Activated naive CD4-positive, alpha-beta T cell treated with anti-CD3 and anti-CD28 coated beads for 36 hours (primary cell): ENCODE measurements at regions not wholly inside any gene's neighbourhood (a gene's known extent, or its start where the extent isn't known, plus 50 kb on each side); places are given as distances from the start of the nearest gene placed in this dataset.
"Not testable (repeated sequence)": the region's sequence is repeated elsewhere in the genome, so short reads cannot be mapped to it uniquely, and the experiment has no call there.

Experiments used
- CTCF ChIA-PET: fragments of 350-600 bp; sonication (Branson Sonifier 250); formaldehyde crosslinking; loops from one replicate; lab custom pipeline; 2021; ENCODE audit warnings: antibody characterized with exemption; lab: Charles Lee
- DNase-seq: peaks from one replicate; pipeline ENCODE4 v3.0.0-alpha.2; 2020
- H3K27ac Mint-ChIP-seq: one replicate; pipeline ENCODE4 v1.8.0; 2021; ENCODE audit warnings: mild to moderate bottlenecking, mixed read lengths
- H3K27me3 Mint-ChIP-seq: one replicate; pipeline ENCODE4 v1.8.0; 2021; ENCODE audit warnings: low read depth, mixed read lengths
- H3K36me3 Mint-ChIP-seq: one replicate; pipeline ENCODE4 v1.8.0; 2021; ENCODE audit warnings: low read depth, mixed read lengths
- H3K4me1 Mint-ChIP-seq: one replicate; pipeline ENCODE4 v1.8.0; 2021; ENCODE audit warnings: low read depth, mixed read lengths
- H3K4me3 Mint-ChIP-seq: one replicate; pipeline ENCODE4 v1.8.0; 2021; ENCODE audit warnings: mild to moderate bottlenecking, moderate library complexity, mixed read lengths
- H3K9me3 Mint-ChIP-seq: one replicate; pipeline ENCODE4 v1.8.0; 2021; ENCODE audit warnings: mixed read lengths
- intact Hi-C: fragments of 100-400 bp; cut with micrococcal nuclease; formaldehyde crosslinking; loops from one replicate; pipeline ENCODE4 v1.15.1; 2023

- CTCF ChIA-PET = no interaction called here
- Mint-ChIP-seq H3K4me1 (no peaks in the 10 kb centered on the region), H3K27ac (no peak overlapping the region), H3K27me3 (no peaks in the 10 kb centered on the region), H3K4me3 (no peak overlapping the region), H3K9me3 (peaks cover 1% of the 10 kb centered on the region), H3K36me3 (no peaks in the 10 kb centered on the region)
- intact Hi-C loops = no loop called here
- DNase-seq = no peak
Measured at GRCh38 chr13:54004026-54004699, 975.5 kb downstream of the OLFM4 start.

GRCh38 chr13:54016542-54016941 lies 987.9 kb downstream of the OLFM4 start:
- Mint-ChIP-seq H3K4me1 (no peaks in the 10 kb centered on the region), H3K27ac (no peak overlapping the region), H3K9me3 (peaks cover 11% of the 10 kb centered on the region), H3K4me3 (no peak overlapping the region), H3K36me3 (no peaks in the 10 kb centered on the region), H3K27me3 (no peaks in the 10 kb centered on the region)
- intact Hi-C loops = no loop called here
- DNase-seq = no peak
- CTCF ChIA-PET = no interaction called here

DNA sequence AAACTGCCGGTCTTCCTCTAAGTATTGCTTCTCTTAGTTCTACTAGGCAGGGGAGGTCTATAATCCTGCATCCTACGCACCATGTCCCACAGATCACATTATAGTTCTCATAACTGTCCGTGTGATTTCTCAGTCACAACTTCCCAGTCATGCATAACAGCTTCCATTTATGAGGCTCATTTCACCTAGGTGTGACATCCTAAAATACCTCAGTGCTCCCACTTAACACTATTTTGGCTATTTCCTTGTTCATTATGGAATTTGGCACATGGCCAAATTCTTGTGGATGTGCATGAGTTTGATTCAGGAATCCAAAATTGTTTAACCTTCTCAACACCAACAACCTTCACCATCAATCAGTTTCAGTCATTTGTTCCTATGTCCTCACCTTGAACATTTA lies 989.9 kb downstream of the OLFM4 start:
- Mint-ChIP-seq H3K27ac (no peak overlapping the region), H3K4me1 (no peaks in the 10 kb centered on the region), H3K9me3 (peaks cover 15% of the 10 kb centered on the region), H3K27me3 (no peaks in the 10 kb centered on the region), H3K4me3 (no peak overlapping the region), H3K36me3 (no peaks in the 10 kb centered on the region)
- CTCF ChIA-PET = no interaction called here
- intact Hi-C loops = no loop called here
- no peak for DNase-seq

GRCh38 chr13:54029226-54029625 lies 1000.6 kb downstream of the OLFM4 start:
- Mint-ChIP-seq H3K4me3 (no peak overlapping the region), H3K27ac (no peak overlapping the region)

GRCh38 chr13:54029720-54030119 lies 1001.1 kb downstream of the OLFM4 start:
- CTCF ChIA-PET = no interaction called here
- Mint-ChIP-seq H3K4me1 (no peaks in the 10 kb centered on the region), H3K36me3 (no peaks in the 10 kb centered on the region), H3K27ac (no peak overlapping the region), H3K27me3 (no peaks in the 10 kb centered on the region), H3K9me3 (peaks cover 16% of the 10 kb centered on the region), H3K4me3 (no peak overlapping the region)
- intact Hi-C loops = loop anchor here (10.0 kb wide), 1 partner anchor 1955 kb away; no protein-coding TSS in a partner anchor
- no peak for DNase-seq

More at GRCh38 chr13:54029226-54029625, 1000.6 kb downstream of the OLFM4 start:
- H3K27me3 Mint-ChIP-seq = no peaks in the 10 kb centered on the region
- H3K9me3 Mint-ChIP-seq = peaks cover 18% of the 10 kb centered on the region
- DNase-seq = no peak
- H3K4me1 Mint-ChIP-seq = no peaks in the 10 kb centered on the region
- intact Hi-C loops = no loop called here
- CTCF ChIA-PET = no interaction called here
- H3K36me3 Mint-ChIP-seq = no peaks in the 10 kb centered on the region

DNA sequence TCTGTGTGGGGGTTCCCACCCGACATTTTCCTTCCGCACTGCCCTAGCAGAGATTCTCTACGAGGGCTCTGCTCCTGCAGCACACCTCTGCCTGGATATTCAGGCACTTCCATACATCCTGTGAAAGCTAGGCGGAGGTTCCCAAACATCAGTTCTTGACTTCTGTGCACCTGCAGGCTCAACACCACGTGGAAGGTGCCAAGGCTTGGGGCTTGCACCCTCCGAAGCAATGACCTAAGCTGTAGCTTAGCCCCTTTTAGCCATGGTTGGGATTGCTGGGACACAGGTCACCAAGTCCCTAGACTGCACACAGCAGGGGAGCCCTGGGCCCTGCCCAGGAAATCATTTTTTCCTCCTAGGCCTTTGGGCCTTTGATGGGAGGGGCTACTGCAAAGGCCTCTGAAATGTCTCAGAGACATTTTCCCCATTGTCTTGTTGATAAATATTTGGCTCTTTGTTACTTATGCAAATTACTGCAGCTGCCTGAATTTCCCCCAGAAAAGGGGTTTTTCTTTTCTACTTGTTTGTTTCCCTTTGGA lies 1004.8 kb downstream of the OLFM4 start:
- no peak overlapping the region for H3K27ac Mint-ChIP-seq
- intact Hi-C loops = loop anchor here (10.0 kb wide), 1 partner anchor 1959 kb away; no protein-coding TSS in a partner anchor
- no peak overlapping the region for H3K4me3 Mint-ChIP-seq
- no peaks in the 10 kb centered on the region for H3K36me3 Mint-ChIP-seq
- no peak for DNase-seq
- H3K9me3 Mint-ChIP-seq = peaks cover 12% of the 10 kb centered on the region
- no peaks in the 10 kb centered on the region for H3K4me1 Mint-ChIP-seq
- CTCF ChIA-PET = no interaction called here
- no peaks in the 10 kb centered on the region for H3K27me3 Mint-ChIP-seq

GRCh38 chr13:54034047-54034446 lies 1005.4 kb downstream of the OLFM4 start:
- no peaks in the 10 kb centered on the region for H3K4me1 Mint-ChIP-seq
- CTCF ChIA-PET = no interaction called here
- H3K27ac Mint-ChIP-seq = no peak overlapping the region
- no peaks in the 10 kb centered on the region for H3K27me3 Mint-ChIP-seq
- no peak for DNase-seq
- no peak overlapping the region for H3K4me3 Mint-ChIP-seq
- intact Hi-C loops = loop anchor here (10.0 kb wide), 1 partner anchor 1959 kb away; no protein-coding TSS in a partner anchor
- peaks cover 12% of the 10 kb centered on the region for H3K9me3 Mint-ChIP-seq
- H3K36me3 Mint-ChIP-seq = no peaks in the 10 kb centered on the region

DNA sequence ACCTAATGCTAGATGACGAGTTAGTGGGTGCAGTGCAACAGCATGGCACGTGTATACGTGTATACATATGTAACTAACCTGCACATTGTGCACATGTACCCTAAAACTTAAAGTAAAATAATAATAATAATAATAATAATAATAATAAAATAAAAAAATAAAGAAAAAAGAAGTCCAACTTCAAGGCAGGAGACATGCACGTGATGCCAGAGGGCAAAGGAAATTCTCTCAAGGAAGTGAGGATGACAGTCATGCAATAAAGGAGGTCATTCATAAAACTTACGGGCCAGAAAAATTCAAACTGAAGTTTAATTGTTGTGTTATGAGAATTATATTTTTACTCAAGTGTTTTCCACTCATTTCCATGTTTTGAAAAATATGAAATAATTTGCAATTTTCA lies 1028.8 kb downstream of the OLFM4 start:
- CTCF ChIA-PET, DNase-seq, H3K36me3 Mint-ChIP-seq, H3K27me3 Mint-ChIP-seq, H3K9me3 Mint-ChIP-seq, intact Hi-C loops, H3K27ac Mint-ChIP-seq, H3K4me3 Mint-ChIP-seq, H3K4me1 Mint-ChIP-seq: not testable (repeated sequence)

DNA sequence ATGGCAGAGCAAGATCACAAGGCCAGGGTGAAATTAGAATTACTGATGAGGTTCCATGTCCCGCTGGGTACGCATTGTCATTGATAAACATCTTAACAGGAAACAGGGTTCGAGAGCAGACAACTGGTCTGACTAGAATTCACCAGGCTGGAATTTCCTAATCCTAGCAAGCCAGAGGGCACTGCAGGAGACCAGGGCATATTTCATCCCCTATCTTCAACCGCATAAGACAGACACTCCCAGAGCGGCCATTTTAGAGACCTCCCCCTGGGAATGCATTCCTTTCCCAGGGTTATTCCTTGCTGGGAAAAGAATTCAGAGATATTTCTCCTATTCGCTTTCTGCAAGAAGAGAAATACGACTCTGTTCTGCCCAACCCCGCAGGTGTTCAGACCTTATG lies 1041.3 kb downstream of the OLFM4 start:
- H3K27ac Mint-ChIP-seq, DNase-seq, H3K4me1 Mint-ChIP-seq, CTCF ChIA-PET, H3K27me3 Mint-ChIP-seq, H3K4me3 Mint-ChIP-seq, H3K36me3 Mint-ChIP-seq, intact Hi-C loops: not testable (repeated sequence)
- H3K9me3 Mint-ChIP-seq = peaks cover 21% of the 10 kb centered on the region

GRCh38 chr13:54077569-54077968 lies 1049.0 kb downstream of the OLFM4 start:
- no peak overlapping the region for H3K27ac Mint-ChIP-seq
- DNase-seq = no peak
- H3K9me3 Mint-ChIP-seq = peaks cover 3% of the 10 kb centered on the region
- no peaks in the 10 kb centered on the region for H3K4me1 Mint-ChIP-seq
- CTCF ChIA-PET = no interaction called here
- H3K4me3 Mint-ChIP-seq = no peak overlapping the region
- no peaks in the 10 kb centered on the region for H3K27me3 Mint-ChIP-seq
- no peaks in the 10 kb centered on the region for H3K36me3 Mint-ChIP-seq
- intact Hi-C loops = no loop called here

DNA sequence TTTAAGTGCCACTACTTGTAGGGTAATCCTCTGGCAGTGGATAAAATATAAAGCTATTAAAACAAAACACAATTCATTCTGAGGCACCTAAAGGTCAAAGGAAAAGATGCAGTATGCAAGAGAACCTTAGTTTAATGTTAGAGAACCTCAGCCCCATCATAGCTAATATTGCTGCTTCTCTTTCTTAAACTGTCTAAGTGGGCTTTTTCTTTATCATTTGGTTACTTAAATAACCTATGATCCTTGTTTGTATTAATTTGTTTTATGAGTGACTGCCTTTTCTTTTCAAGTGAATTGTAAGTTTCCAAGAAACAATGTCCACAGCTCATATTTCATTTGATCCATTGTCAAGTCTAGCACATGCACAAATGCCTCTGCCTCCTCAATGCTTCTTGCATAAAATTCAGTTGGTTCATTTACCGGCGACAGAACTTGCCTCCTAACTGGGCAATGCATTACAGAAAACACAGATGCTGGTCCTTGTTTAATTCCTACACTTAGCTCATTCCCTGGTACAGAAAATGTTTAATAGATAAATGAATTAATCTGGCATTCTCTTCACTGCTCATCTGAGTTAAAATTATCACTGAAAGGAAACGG lies 1049.8 kb downstream of the OLFM4 start:
- CTCF ChIA-PET = no interaction called here
- Mint-ChIP-seq H3K4me3 (no peak overlapping the region), H3K4me1 (no peaks in the 10 kb centered on the region), H3K27ac (no peak overlapping the region), H3K9me3 (peaks cover 3% of the 10 kb centered on the region), H3K27me3 (no peaks in the 10 kb centered on the region), H3K36me3 (no peaks in the 10 kb centered on the region)
- intact Hi-C loops = no loop called here
- no peak for DNase-seq

DNA sequence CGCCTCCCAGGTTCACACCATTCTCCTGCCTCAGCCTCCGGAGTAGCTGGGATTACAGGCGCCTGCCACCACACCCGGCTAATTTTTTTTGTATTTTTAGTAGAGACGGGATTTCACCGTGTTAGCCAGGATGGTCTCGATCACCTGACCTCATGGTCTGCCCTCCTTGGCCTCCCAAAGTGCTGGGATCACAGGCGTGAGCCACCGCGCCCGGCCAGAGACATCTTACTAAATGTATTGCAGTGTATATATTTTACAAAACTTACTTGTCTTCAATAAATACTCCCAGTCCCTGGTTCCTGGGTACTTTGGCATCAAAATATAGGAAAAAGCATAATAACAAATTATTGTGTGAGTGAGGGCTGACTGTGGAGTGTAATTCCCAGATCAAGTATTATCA lies 1053.7 kb downstream of the OLFM4 start:
- H3K9me3 Mint-ChIP-seq, intact Hi-C loops, H3K4me1 Mint-ChIP-seq, H3K4me3 Mint-ChIP-seq, CTCF ChIA-PET, H3K36me3 Mint-ChIP-seq, H3K27ac Mint-ChIP-seq, H3K27me3 Mint-ChIP-seq, DNase-seq: not testable (repeated sequence)

- CTCF ChIA-PET = no interaction called here
- Mint-ChIP-seq H3K4me1 (no peaks in the 10 kb centered on the region), H3K36me3 (no peaks in the 10 kb centered on the region), H3K27ac (no peak overlapping the region), H3K9me3 (peaks cover 12% of the 10 kb centered on the region), H3K4me3 (no peak overlapping the region), H3K27me3 (no peaks in the 10 kb centered on the region)
- no peak for DNase-seq
- intact Hi-C loops = no loop called here
Measured at GRCh38 chr13:54091884-54092283, 1063.3 kb downstream of the OLFM4 start.
